ENCODE measurements at regions not wholly inside any gene's neighbourhood (a gene's known extent, or its start where the extent isn't known, plus 50 kb on each side); places are given as distances from the start of the nearest gene placed in this dataset.

GRCh38 chr2:49582946-49583345 is 428.6 kb upstream of the FSHR start:
- Histone ChIP-seq H3K18ac (ENCODE audit: low read length) (no peak overlapping the region), H3K27me3 (ENCODE audit: insufficient read depth, low read length) (no peaks in the 10 kb centered on the region), H3K27ac (ENCODE audit: low read depth, low read length) (no peak overlapping the region), H2AK5ac (ENCODE audit: low read length) (no peak overlapping the region), H4K12ac (ENCODE audit: low read depth, low read length) (no peak overlapping the region), H3K4me3 (ENCODE audit: low read depth, low read length) (no peak overlapping the region), H3K79me2 (ENCODE audit: control insufficient read depth, insufficient read depth, low read length, poor library complexity) (no peaks in the 10 kb centered on the region), H2BK12ac (ENCODE audit: low read length) (no peak overlapping the region), H3K4ac (ENCODE audit: low read depth, low read length) (no peak overlapping the region), H3K9ac (ENCODE audit: low read length) (no peak overlapping the region), H3K36me3 (ENCODE audit: control insufficient read depth in 1 of 2, insufficient read depth in 2 of 2, low read length in 2 of 2) (no peaks in the 10 kb centered on the region), H3K79me1 (ENCODE audit: low read length) (no peaks in the 10 kb centered on the region), H2AFZ (ENCODE audit: insufficient read depth, low read length, poor library complexity) (no peak overlapping the region), H3K4me1 (ENCODE audit: control insufficient read depth in 1 of 2, insufficient read depth in 2 of 2, low read length in 2 of 2) (no peaks in the 10 kb centered on the region), H3K14ac (ENCODE audit: low read length) (no peak overlapping the region), H4K8ac (ENCODE audit: low read depth, low read length) (no peak overlapping the region), H4K91ac (ENCODE audit: low read depth, low read length) (no peak overlapping the region), H3K23ac (ENCODE audit: low read length) (no peak overlapping the region), H3K9me3 (ENCODE audit: insufficient read depth, low read depth, low read length) (no peaks in the 10 kb centered on the region), H3K4me2 (ENCODE audit: low read length) (no peak overlapping the region), H2BK120ac (ENCODE audit: insufficient read depth, low read length, poor library complexity) (no peak overlapping the region), H2BK5ac (ENCODE audit: low read depth, low read length, poor library complexity) (no peak overlapping the region)
- DNase-seq, result no peak
- WGBS (ENCODE audit: extremely low coverage, insufficient coverage, insufficient read length), result no CpG with 5 or more reads among the region's 5 CpGs

DNA sequence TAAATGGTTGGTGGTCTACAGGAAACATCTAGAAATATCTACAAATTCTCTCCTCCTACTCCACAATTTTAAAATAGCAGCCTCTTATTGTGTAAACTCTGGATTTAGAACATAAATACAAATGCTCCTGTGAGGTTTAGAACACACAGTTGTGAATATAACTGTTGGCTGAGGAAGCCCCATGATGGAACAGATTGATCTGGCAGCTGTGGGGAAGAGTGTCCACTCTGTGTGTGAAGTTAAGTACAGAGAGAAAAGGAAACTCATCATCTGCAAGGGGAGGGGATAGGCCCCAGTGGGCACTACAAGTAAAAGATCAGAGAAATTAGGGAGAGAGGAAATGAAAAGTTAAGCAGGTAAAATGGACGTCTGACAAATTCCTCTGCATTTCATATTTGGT is 422.7 kb upstream of the FSHR start:
- no peak overlapping the region for H3K4me3 ChIP-seq (ENCODE audit: low read depth, low read length)
- H4K8ac ChIP-seq (ENCODE audit: low read depth, low read length), result no peak overlapping the region
- no peak overlapping the region for H3K23ac ChIP-seq (ENCODE audit: low read length)
- H2BK12ac ChIP-seq (ENCODE audit: low read length), result no peak overlapping the region
- H2AK5ac ChIP-seq (ENCODE audit: low read length), result no peak overlapping the region
- no peak overlapping the region for H3K9ac ChIP-seq (ENCODE audit: low read length)
- H3K4ac ChIP-seq (ENCODE audit: low read depth, low read length), result no peak overlapping the region
- H3K79me2 ChIP-seq (ENCODE audit: control insufficient read depth, insufficient read depth, low read length, poor library complexity), result no peaks in the 10 kb centered on the region
- no peak for DNase-seq
- H2BK5ac ChIP-seq (ENCODE audit: low read depth, low read length, poor library complexity), result no peak overlapping the region
- no peaks in the 10 kb centered on the region for H3K9me3 ChIP-seq (ENCODE audit: insufficient read depth, low read depth, low read length)
- no peaks in the 10 kb centered on the region for H3K4me1 ChIP-seq (ENCODE audit: control insufficient read depth in 1 of 2, insufficient read depth in 2 of 2, low read length in 2 of 2)
- no peak overlapping the region for H3K4me2 ChIP-seq (ENCODE audit: low read length)
- no peak overlapping the region for H3K27ac ChIP-seq (ENCODE audit: low read depth, low read length)
- H3K14ac ChIP-seq (ENCODE audit: low read length), result no peak overlapping the region
- H4K91ac ChIP-seq (ENCODE audit: low read depth, low read length), result no peak overlapping the region
- no peak overlapping the region for H2BK120ac ChIP-seq (ENCODE audit: insufficient read depth, low read length, poor library complexity)
- H3K36me3 ChIP-seq (ENCODE audit: control insufficient read depth in 1 of 2, insufficient read depth in 2 of 2, low read length in 2 of 2), result no peaks in the 10 kb centered on the region
- H3K79me1 ChIP-seq (ENCODE audit: low read length), result no peaks in the 10 kb centered on the region
- H3K18ac ChIP-seq (ENCODE audit: low read length), result no peak overlapping the region
- no CpG with 5 or more reads among the region's 1 CpG for WGBS (ENCODE audit: extremely low coverage, insufficient coverage, insufficient read length)
- H2AFZ ChIP-seq (ENCODE audit: insufficient read depth, low read length, poor library complexity), result no peak overlapping the region
- no peaks in the 10 kb centered on the region for H3K27me3 ChIP-seq (ENCODE audit: insufficient read depth, low read length)
- no peak overlapping the region for H4K12ac ChIP-seq (ENCODE audit: low read depth, low read length)

GRCh38 chr2:49569176-49569575 is 414.9 kb upstream of the FSHR start:
- Histone ChIP-seq H2BK12ac (ENCODE audit: low read length) (no peak overlapping the region), H4K91ac (ENCODE audit: low read depth, low read length) (no peak overlapping the region), H3K4me2 (ENCODE audit: low read length) (no peak overlapping the region), H2BK5ac (ENCODE audit: low read depth, low read length, poor library complexity) (no peak overlapping the region), H3K14ac (ENCODE audit: low read length) (no peak overlapping the region), H3K9me3 (ENCODE audit: insufficient read depth, low read depth, low read length) (no peaks in the 10 kb centered on the region), H3K4me1 (ENCODE audit: control insufficient read depth in 1 of 2, insufficient read depth in 2 of 2, low read length in 2 of 2) (no peaks in the 10 kb centered on the region), H2AK5ac (ENCODE audit: low read length) (no peak overlapping the region), H4K12ac (ENCODE audit: low read depth, low read length) (no peak overlapping the region), H3K79me2 (ENCODE audit: control insufficient read depth, insufficient read depth, low read length, poor library complexity) (no peaks in the 10 kb centered on the region), H3K36me3 (ENCODE audit: control insufficient read depth in 1 of 2, insufficient read depth in 2 of 2, low read length in 2 of 2) (no peaks in the 10 kb centered on the region), H3K23ac (ENCODE audit: low read length) (no peak overlapping the region), H2BK120ac (ENCODE audit: insufficient read depth, low read length, poor library complexity) (no peak overlapping the region), H3K4ac (ENCODE audit: low read depth, low read length) (no peak overlapping the region), H4K8ac (ENCODE audit: low read depth, low read length) (no peak overlapping the region), H3K79me1 (ENCODE audit: low read length) (no peaks in the 10 kb centered on the region), H3K4me3 (ENCODE audit: low read depth, low read length) (no peak overlapping the region), H2AFZ (ENCODE audit: insufficient read depth, low read length, poor library complexity) (no peak overlapping the region), H3K27me3 (ENCODE audit: insufficient read depth, low read length) (no peaks in the 10 kb centered on the region), H3K18ac (ENCODE audit: low read length) (no peak overlapping the region), H3K9ac (ENCODE audit: low read length) (no peak overlapping the region), H3K27ac (ENCODE audit: low read depth, low read length) (no peak overlapping the region)
- WGBS (ENCODE audit: extremely low coverage, insufficient coverage, insufficient read length), result no CpG with 5 or more reads among the region's 1 CpG
- no peak for DNase-seq

- Histone ChIP-seq H2AFZ (ENCODE audit: insufficient read depth, low read length, poor library complexity) (no peak overlapping the region), H3K14ac (ENCODE audit: low read length) (no peak overlapping the region), H3K4me2 (ENCODE audit: low read length) (no peak overlapping the region), H2BK12ac (ENCODE audit: low read length) (no peak overlapping the region), H2BK120ac (ENCODE audit: insufficient read depth, low read length, poor library complexity) (no peak overlapping the region), H3K9ac (ENCODE audit: low read length) (no peak overlapping the region), H4K12ac (ENCODE audit: low read depth, low read length) (no peak overlapping the region), H2BK5ac (ENCODE audit: low read depth, low read length, poor library complexity) (no peak overlapping the region), H3K36me3 (ENCODE audit: control insufficient read depth in 1 of 2, insufficient read depth in 2 of 2, low read length in 2 of 2) (no peaks in the 10 kb centered on the region), H3K79me1 (ENCODE audit: low read length) (no peaks in the 10 kb centered on the region), H4K8ac (ENCODE audit: low read depth, low read length) (no peak overlapping the region), H3K23ac (ENCODE audit: low read length) (no peak overlapping the region), H3K4ac (ENCODE audit: low read depth, low read length) (no peak overlapping the region), H3K27ac (ENCODE audit: low read depth, low read length) (no peak overlapping the region), H3K4me1 (ENCODE audit: control insufficient read depth in 1 of 2, insufficient read depth in 2 of 2, low read length in 2 of 2) (no peaks in the 10 kb centered on the region), H3K27me3 (ENCODE audit: insufficient read depth, low read length) (no peaks in the 10 kb centered on the region), H3K18ac (ENCODE audit: low read length) (no peak overlapping the region), H3K9me3 (ENCODE audit: insufficient read depth, low read depth, low read length) (no peaks in the 10 kb centered on the region), H2AK5ac (ENCODE audit: low read length) (no peak overlapping the region), H4K91ac (ENCODE audit: low read depth, low read length) (no peak overlapping the region), H3K4me3 (ENCODE audit: low read depth, low read length) (no peak overlapping the region), H3K79me2 (ENCODE audit: control insufficient read depth, insufficient read depth, low read length, poor library complexity) (no peaks in the 10 kb centered on the region)
- DNase-seq, result no peak
- no CpG with 5 or more reads among the region's 3 CpGs for WGBS (ENCODE audit: extremely low coverage, insufficient coverage, insufficient read length)
These were observed 413.7 kb upstream of the FSHR start for GRCh38 chr2:49567811-49568600.

All from trophoblast cell (in vitro differentiated cells and primary cell).